ENCODE measurements at regions not wholly inside any gene's neighbourhood (a gene's known extent, or its start where the extent isn't known, plus 50 kb on each side); places are given as distances from the start of the nearest gene placed in this dataset.

- H3K9me3 ChIP-seq (ENCODE audit: control insufficient read depth, low read length) = no peaks in the 10 kb centered on the region
- no peak overlapping the region for H3K9ac ChIP-seq (ENCODE audit: low read length)
- no peaks in the 10 kb centered on the region for H3K27me3 ChIP-seq (replicated peaks; ENCODE audit: control insufficient read depth, insufficient read depth, low read length)
- DNase-seq (ENCODE audit: low read depth) = no peak
- no peak overlapping the region for H3K4me3 ChIP-seq (ENCODE audit: low read length)
- H3K4me1 ChIP-seq (ENCODE audit: control insufficient read depth, insufficient read depth, low read length) = no peaks in the 10 kb centered on the region
- no peaks in the 10 kb centered on the region for H3K36me3 ChIP-seq (ENCODE audit: control insufficient read depth, insufficient read depth, low read length, severe bottlenecking)
Measured at GRCh38 chr4:19544446-19545125, 707.1 kb upstream of the SLIT2 start.

DNA sequence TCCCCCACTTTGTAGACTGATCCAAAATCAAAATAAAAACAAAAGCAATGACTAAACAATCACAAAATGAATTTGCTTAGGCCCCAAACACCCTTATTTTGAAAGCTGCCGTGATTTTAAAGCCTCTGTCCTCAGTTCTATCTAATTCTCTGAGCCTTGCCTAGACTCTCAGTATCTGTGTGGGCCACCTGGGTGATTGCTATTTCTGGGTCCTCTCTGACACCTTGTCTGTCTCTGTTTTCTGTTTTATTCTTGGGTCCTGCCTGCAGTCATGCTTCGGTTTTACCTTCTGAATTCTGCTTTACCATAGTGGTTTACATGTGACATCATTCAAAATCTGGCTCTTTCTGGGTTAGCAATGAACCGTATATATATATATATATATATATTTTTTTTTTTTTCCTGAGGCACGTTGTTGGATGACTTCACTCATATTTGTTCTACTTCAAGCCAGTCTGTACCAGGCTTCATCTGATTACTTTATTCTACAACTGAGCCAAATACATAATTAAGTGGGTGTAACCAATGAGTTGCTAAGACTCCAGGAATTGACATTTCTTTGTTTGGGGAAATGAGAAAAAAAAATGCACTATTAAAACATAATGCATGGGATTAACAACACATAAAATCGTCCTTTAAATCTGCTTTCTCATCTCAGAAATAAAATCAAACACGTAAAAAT is 710.7 kb upstream of the SLIT2 start:
- no peaks in the 10 kb centered on the region for H3K36me3 ChIP-seq (ENCODE audit: control insufficient read depth, insufficient read depth, low read length, severe bottlenecking)
- H3K9ac ChIP-seq (ENCODE audit: low read length) = no peak overlapping the region
- no peak for DNase-seq (ENCODE audit: low read depth)

GRCh38 chr4:19539201-19539600 is 712.5 kb upstream of the SLIT2 start:
- no peak for DNase-seq (ENCODE audit: low read depth)

More for the DNA sequence above, 710.7 kb upstream of the SLIT2 start:
- Histone ChIP-seq H3K4me3 (ENCODE audit: low read length) (no peak overlapping the region), H3K9me3 (ENCODE audit: control insufficient read depth, low read length) (no peaks in the 10 kb centered on the region), H3K27me3 (replicated peaks; ENCODE audit: control insufficient read depth, insufficient read depth, low read length) (no peaks in the 10 kb centered on the region), H3K4me1 (ENCODE audit: control insufficient read depth, insufficient read depth, low read length) (no peaks in the 10 kb centered on the region)

GRCh38 chr4:19534159-19534558 is 717.5 kb upstream of the SLIT2 start:
- Histone ChIP-seq H3K4me3 (ENCODE audit: low read length) (no peak overlapping the region), H3K27me3 (replicated peaks; ENCODE audit: control insufficient read depth, insufficient read depth, low read length) (no peaks in the 10 kb centered on the region), H3K9ac (ENCODE audit: low read length) (no peak overlapping the region), H3K36me3 (ENCODE audit: control insufficient read depth, insufficient read depth, low read length, severe bottlenecking) (no peaks in the 10 kb centered on the region), H3K9me3 (ENCODE audit: control insufficient read depth, low read length) (no peaks in the 10 kb centered on the region), H3K4me1 (ENCODE audit: control insufficient read depth, insufficient read depth, low read length) (no peaks in the 10 kb centered on the region)
- DNase-seq (ENCODE audit: low read depth) = no peak

More at GRCh38 chr4:19539201-19539600, 712.5 kb upstream of the SLIT2 start:
- Histone ChIP-seq H3K4me1 (ENCODE audit: control insufficient read depth, insufficient read depth, low read length) (no peaks in the 10 kb centered on the region), H3K36me3 (ENCODE audit: control insufficient read depth, insufficient read depth, low read length, severe bottlenecking) (no peaks in the 10 kb centered on the region), H3K4me3 (ENCODE audit: low read length) (no peak overlapping the region), H3K27me3 (replicated peaks; ENCODE audit: control insufficient read depth, insufficient read depth, low read length) (no peaks in the 10 kb centered on the region), H3K9me3 (ENCODE audit: control insufficient read depth, low read length) (no peaks in the 10 kb centered on the region), H3K9ac (ENCODE audit: low read length) (no peak overlapping the region)

- Histone ChIP-seq H3K27me3 (replicated peaks; ENCODE audit: control insufficient read depth, insufficient read depth, low read length) (no peaks in the 10 kb centered on the region), H3K4me1 (ENCODE audit: control insufficient read depth, insufficient read depth, low read length) (no peaks in the 10 kb centered on the region), H3K9ac (ENCODE audit: low read length) (no peak overlapping the region), H3K36me3 (ENCODE audit: control insufficient read depth, insufficient read depth, low read length, severe bottlenecking) (no peaks in the 10 kb centered on the region), H3K9me3 (ENCODE audit: control insufficient read depth, low read length) (no peaks in the 10 kb centered on the region), H3K4me3 (ENCODE audit: low read length) (no peak overlapping the region)
- peak; percentile 62 for DNase-seq (ENCODE audit: low read depth)
Measured at GRCh38 chr4:19531906-19532848, 719.5 kb upstream of the SLIT2 start.

GRCh38 chr4:19523964-19524363 is 727.7 kb upstream of the SLIT2 start:
- no peak for DNase-seq (ENCODE audit: low read depth)
- no peaks in the 10 kb centered on the region for H3K9me3 ChIP-seq (ENCODE audit: control insufficient read depth, low read length)
- no peaks in the 10 kb centered on the region for H3K36me3 ChIP-seq (ENCODE audit: control insufficient read depth, insufficient read depth, low read length, severe bottlenecking)
- no peak overlapping the region for H3K4me3 ChIP-seq (ENCODE audit: low read length)
- no peaks in the 10 kb centered on the region for H3K27me3 ChIP-seq (replicated peaks; ENCODE audit: control insufficient read depth, insufficient read depth, low read length)
- H3K9ac ChIP-seq (ENCODE audit: low read length) = no peak overlapping the region
- H3K4me1 ChIP-seq (ENCODE audit: control insufficient read depth, insufficient read depth, low read length) = peaks cover 3% of the 10 kb centered on the region

GRCh38 chr4:19522966-19523365 is 728.7 kb upstream of the SLIT2 start:
- no peak for DNase-seq (ENCODE audit: low read depth)
- Histone ChIP-seq H3K9me3 (ENCODE audit: control insufficient read depth, low read length) (no peaks in the 10 kb centered on the region), H3K9ac (ENCODE audit: low read length) (no peak overlapping the region), H3K4me3 (ENCODE audit: low read length) (no peak overlapping the region), H3K27me3 (replicated peaks; ENCODE audit: control insufficient read depth, insufficient read depth, low read length) (no peaks in the 10 kb centered on the region), H3K36me3 (ENCODE audit: control insufficient read depth, insufficient read depth, low read length, severe bottlenecking) (no peaks in the 10 kb centered on the region), H3K4me1 (ENCODE audit: control insufficient read depth, insufficient read depth, low read length) (peaks cover 3% of the 10 kb centered on the region)

- Histone ChIP-seq H3K9ac (ENCODE audit: low read length) (no peak overlapping the region), H3K27me3 (replicated peaks; ENCODE audit: control insufficient read depth, insufficient read depth, low read length) (no peaks in the 10 kb centered on the region), H3K36me3 (ENCODE audit: control insufficient read depth, insufficient read depth, low read length, severe bottlenecking) (no peaks in the 10 kb centered on the region), H3K4me1 (ENCODE audit: control insufficient read depth, insufficient read depth, low read length) (peaks cover 3% of the 10 kb centered on the region), H3K9me3 (ENCODE audit: control insufficient read depth, low read length) (no peaks in the 10 kb centered on the region), H3K4me3 (ENCODE audit: low read length) (no peak overlapping the region)
- DNase-seq (ENCODE audit: low read depth) = no peak
Measured at GRCh38 chr4:19520939-19521520, 730.7 kb upstream of the SLIT2 start.

DNA sequence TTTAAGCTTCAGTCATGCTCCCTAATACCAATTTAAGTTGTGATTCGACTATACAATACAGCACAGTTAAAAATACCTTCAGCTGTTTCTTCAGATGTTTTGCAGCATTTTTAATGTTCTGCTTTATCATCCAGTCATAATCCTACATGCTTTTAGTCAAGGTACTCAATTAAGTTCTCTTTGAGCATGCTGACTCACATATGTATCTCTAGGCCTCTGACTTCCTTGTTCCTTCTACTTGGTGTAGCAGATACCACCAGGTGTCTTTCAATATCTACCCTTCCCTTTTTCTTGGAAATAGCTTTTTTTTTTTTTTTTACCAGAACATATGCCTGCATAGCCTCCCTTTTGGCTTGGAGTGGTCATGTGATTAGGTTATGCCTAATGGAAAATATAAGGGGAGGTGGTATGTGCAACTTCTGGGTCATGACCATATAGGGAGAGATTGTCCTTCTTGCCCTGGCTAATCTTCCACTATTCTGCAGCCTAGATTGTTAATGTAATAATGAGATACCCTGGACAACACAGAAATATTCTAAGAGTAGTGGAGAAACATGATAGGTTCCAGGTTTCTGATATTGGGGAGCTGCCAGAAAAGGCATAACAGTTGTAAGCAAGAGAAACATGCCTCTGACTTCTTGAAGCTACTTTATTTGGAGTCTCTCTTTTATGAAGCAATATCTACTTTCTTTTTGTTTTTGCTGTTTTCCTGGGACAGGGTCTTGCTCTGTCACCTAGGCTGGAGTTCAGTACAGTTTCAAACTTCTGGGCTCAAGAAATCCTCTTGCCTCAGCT is 737.2 kb upstream of the SLIT2 start:
- peak; percentile 42 for DNase-seq (ENCODE audit: low read depth)
- Histone ChIP-seq H3K4me3 (ENCODE audit: low read length) (no peak overlapping the region), H3K9ac (ENCODE audit: low read length) (no peak overlapping the region), H3K27me3 (replicated peaks; ENCODE audit: control insufficient read depth, insufficient read depth, low read length) (no peaks in the 10 kb centered on the region), H3K4me1 (ENCODE audit: control insufficient read depth, insufficient read depth, low read length) (no peaks in the 10 kb centered on the region), H3K36me3 (ENCODE audit: control insufficient read depth, insufficient read depth, low read length, severe bottlenecking) (no peaks in the 10 kb centered on the region), H3K9me3 (ENCODE audit: control insufficient read depth, low read length) (no peaks in the 10 kb centered on the region)

GRCh38 chr4:19512086-19512485 is 739.6 kb upstream of the SLIT2 start:
- Histone ChIP-seq H3K27me3 (replicated peaks; ENCODE audit: control insufficient read depth, insufficient read depth, low read length) (no peaks in the 10 kb centered on the region), H3K36me3 (ENCODE audit: control insufficient read depth, insufficient read depth, low read length, severe bottlenecking) (no peaks in the 10 kb centered on the region), H3K4me1 (ENCODE audit: control insufficient read depth, insufficient read depth, low read length) (no peaks in the 10 kb centered on the region), H3K4me3 (ENCODE audit: low read length) (no peak overlapping the region), H3K9me3 (ENCODE audit: control insufficient read depth, low read length) (no peaks in the 10 kb centered on the region), H3K9ac (ENCODE audit: low read length) (no peak overlapping the region)
- no peak for DNase-seq (ENCODE audit: low read depth)
